GM12872 (cell line): ENCODE measurements at regions not wholly inside any gene's neighbourhood (a gene's known extent, or its start where the extent isn't known, plus 50 kb on each side); places are given as distances from the start of the nearest gene placed in this dataset.

Source experiments
- TF ChIP-seq, protein P1 (sequence below): IDR thresholded peaks from 3 replicates; pipeline ENCODE4 v1.5.1; 2011; ENCODE audit warnings: low read depth, mild to moderate bottlenecking, low read length, moderate library complexity; ENCODE audit not compliant: insufficient read depth

GRCh38 chr5:107010060-107010459 is 660.7 kb downstream of the EFNA5 start:
- TF ChIP-seq, protein P1, sequence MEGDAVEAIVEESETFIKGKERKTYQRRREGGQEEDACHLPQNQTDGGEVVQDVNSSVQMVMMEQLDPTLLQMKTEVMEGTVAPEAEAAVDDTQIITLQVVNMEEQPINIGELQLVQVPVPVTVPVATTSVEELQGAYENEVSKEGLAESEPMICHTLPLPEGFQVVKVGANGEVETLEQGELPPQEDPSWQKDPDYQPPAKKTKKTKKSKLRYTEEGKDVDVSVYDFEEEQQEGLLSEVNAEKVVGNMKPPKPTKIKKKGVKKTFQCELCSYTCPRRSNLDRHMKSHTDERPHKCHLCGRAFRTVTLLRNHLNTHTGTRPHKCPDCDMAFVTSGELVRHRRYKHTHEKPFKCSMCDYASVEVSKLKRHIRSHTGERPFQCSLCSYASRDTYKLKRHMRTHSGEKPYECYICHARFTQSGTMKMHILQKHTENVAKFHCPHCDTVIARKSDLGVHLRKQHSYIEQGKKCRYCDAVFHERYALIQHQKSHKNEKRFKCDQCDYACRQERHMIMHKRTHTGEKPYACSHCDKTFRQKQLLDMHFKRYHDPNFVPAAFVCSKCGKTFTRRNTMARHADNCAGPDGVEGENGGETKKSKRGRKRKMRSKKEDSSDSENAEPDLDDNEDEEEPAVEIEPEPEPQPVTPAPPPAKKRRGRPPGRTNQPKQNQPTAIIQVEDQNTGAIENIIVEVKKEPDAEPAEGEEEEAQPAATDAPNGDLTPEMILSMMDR: no peak

DNA sequence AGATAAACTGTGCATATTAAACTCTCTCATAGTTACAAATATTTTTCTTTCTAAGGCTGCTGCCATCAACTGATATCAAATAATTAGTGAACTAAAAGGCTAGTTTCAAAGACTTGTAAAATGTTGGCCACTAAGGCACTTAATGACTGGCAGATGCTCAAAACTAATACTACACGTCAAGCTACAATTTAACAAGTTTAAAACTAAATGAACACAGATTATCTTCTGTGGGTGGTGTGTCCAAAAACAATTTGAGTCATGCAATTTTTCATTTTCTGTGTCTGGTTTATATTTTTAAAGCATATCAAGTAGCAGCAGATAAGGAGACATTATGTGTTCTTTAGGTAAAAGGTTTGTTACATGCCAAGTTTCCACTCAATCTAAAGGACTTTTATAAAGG is 665.1 kb downstream of the EFNA5 start:
- TF ChIP-seq, protein P1: no peak

DNA sequence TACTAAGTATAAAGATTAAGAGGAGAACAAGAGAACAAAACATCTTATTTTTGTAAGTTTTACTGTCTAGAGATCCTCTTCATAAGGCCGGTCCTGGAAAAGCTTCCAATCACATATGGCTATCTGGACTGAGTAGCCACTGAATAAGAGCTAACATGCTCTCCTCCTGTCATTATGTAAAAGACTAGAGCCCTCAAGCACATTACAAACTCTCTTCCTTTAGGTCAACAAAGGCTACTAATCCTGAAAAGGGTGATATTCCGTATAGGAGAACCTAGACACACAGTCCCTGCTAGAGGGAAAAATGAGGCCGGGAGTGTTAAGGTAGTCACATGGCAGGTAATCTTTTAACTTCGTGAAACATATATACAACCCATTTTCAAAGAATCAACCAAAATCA is 665.6 kb downstream of the EFNA5 start:
- TF ChIP-seq, protein P1: no peak

DNA sequence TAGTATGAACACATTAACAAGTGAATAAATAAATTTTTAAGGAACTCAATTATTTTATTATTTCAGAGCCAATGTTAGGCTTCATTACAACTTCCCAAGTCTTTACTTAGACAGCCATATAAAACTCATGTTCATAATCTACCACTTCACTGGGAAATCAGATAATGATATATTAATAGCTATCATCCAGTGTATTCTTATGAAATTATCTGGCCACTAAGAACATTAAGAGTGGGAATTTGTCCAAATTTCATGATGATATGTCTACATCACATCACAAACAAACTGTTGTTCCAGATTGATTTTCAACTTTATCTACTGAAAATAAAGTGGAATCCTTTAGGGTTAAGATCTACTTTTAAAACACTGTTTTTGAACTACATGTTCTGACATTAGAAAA is 668.6 kb downstream of the EFNA5 start:
- TF ChIP-seq, protein P1: no peak

GRCh38 chr5:106986006-106986405 is 684.7 kb downstream of the EFNA5 start:
- TF ChIP-seq, protein P1: no peak

DNA sequence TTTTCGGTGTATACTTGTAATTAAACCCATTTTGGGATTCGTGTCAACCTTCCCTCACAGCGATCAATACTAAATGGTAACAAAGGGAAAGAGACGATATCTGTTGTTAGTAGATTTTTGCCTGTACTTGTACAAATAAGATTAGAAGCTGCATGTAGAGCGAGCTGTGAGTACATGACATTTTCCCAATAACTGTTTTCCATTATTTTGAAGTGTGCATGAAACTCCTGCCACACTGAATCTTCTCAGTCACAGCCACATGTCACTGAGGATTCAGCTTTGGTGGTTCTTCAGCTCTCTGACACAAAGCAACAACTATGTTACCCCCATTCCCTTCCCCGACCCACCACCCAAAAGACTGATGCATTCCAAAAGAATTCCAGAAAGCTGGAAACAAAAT is 685.6 kb downstream of the EFNA5 start:
- TF ChIP-seq, protein P1: no peak

DNA sequence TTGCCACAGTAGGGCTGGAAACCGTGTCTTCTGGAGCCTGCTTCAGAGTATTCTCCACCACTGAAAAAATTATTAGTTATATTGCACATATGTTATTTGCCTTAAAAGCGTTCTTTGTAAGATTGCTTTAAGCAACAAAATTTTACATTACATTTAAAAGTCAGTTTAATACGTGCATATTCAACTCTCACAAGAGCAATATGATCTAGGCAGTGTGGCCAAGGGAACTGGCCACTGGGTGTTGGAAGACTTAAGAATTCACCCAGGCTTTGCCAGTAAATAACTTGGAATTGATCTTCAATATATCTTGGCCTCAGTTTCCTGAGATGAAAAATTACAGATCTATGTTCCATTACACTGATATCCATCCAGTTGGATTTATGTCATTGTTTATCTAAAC is 694.4 kb downstream of the EFNA5 start:
- TF ChIP-seq, protein P1: no peak

DNA sequence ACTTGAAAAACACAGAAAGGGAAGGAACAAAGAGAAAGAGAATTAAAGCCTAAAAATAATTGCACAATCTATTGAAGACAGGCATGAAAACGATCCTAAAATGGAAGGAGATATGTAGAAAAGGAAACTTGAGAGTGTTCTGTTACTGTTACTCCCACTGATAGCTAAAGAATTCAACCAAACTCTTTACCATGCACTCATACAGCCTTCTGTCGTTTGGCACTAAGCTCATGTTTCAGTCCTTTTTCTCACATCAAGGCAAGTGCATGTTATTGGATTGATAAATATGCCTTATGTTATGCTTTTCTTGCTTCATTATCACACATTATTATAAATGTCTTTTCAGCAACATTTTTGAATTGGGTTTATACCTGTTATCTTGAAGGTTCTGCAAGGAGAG is 696.5 kb downstream of the EFNA5 start:
- TF ChIP-seq, protein P1: no peak
